GM12878 (cell line): ENCODE measurements at regions not wholly inside any gene's neighbourhood (a gene's known extent, or its start where the extent isn't known, plus 50 kb on each side); places are given as distances from the start of the nearest gene placed in this dataset.

ENCODE experiments used
- ATAC-seq: fragments of 200-7000 bp; cut with Tn5 transposase; 3 replicates; pipeline ENCODE4 v1.9.1; 2020; ENCODE audit warnings: mild to moderate bottlenecking, moderate library complexity
- BruUV-seq: library from RNA; stranded (reverse); fragments of 400-500 nt; replicated peaks from 2 replicates; lab custom pipeline; 2021; lab: Mats Ljungman, UMichigan
- CTCF ChIA-PET: fragments of 300-600 bp; sonication (Branson Sonifier 250); formaldehyde crosslinking; extraction: SDS; loops from one replicate; lab custom pipeline; 2021; ENCODE audit warnings: inconsistent platforms; lab: Yijun Ruan, JAX
- POLR2A ChIA-PET: fragments of 350-600 bp; formaldehyde crosslinking; extraction: SDS; loops from one replicate; lab custom pipeline; 2021; ENCODE audit warnings: inconsistent platforms; lab: Charles Lee
- RAD21 ChIA-PET: fragments of 300-600 bp; sonication (Branson Sonifier 250); formaldehyde crosslinking; loops from one replicate; lab custom pipeline; 2023; ENCODE audit warnings: antibody characterized with exemption; ENCODE audit not compliant: unreplicated experiment; lab: Charles Lee
- SMC1A ChIA-PET: fragments of 300-600 bp; sonication (Branson Sonifier 250); formaldehyde crosslinking; loops from one replicate; lab custom pipeline; 2023; ENCODE audit not compliant: unreplicated experiment, uncharacterized antibody; lab: Charles Lee
- DNase-seq: peaks from one replicate; pipeline ENCODE4 v3.0.0-alpha.2; 2011; ENCODE audit warnings: low read depth, low spot score
- FAIRE-seq: peaks from 3 replicates; lab custom pipeline; 2011; peaks lifted over from hg19 to GRCh38; lab: Jason Lieb, UNC
- H2AFZ ChIP-seq: 2 replicates; pipeline ENCODE4 v1.6.0; 2011; ENCODE audit warnings: low read depth, low read length, control low read depth; ENCODE audit not compliant: control insufficient read depth
- H3K27ac ChIP-seq: 2 replicates; pipeline ENCODE4 v1.5.1; 2011; ENCODE audit warnings: control low read depth; ENCODE audit not compliant: control insufficient read depth, insufficient read depth
- H3K27me3 ChIP-seq, 2 experiments: replicated peaks in 1 of 2; 2 replicates each; pipeline versions ENCODE4 v1.6.0 to v1.6.1; 2011; ENCODE audit warnings: low read length in 1 of 2; ENCODE audit not compliant: control insufficient read depth in 2 of 2, insufficient read depth in 2 of 2
- H3K36me3 ChIP-seq, 2 experiments: 2 replicates each; pipeline ENCODE4 v1.5.1; 2011; ENCODE audit warnings: low read length in 1 of 2; ENCODE audit not compliant: control insufficient read depth in 2 of 2, insufficient read depth in 2 of 2
- H3K4me1 ChIP-seq: 2 replicates; pipeline ENCODE4 v1.6.1; 2011; ENCODE audit warnings: mild to moderate bottlenecking, low read length, moderate library complexity, mixed read lengths; ENCODE audit not compliant: control insufficient read depth, insufficient read depth
- H3K4me2 ChIP-seq: 2 replicates; pipeline ENCODE4 v1.6.0; 2011; ENCODE audit warnings: control low read depth; ENCODE audit not compliant: control insufficient read depth, insufficient read depth
- H3K4me3 ChIP-seq: fragments of 200-600 bp; sonication (generic); 2 replicates; pipeline ENCODE4 v1.5.1; 2016
- H3K79me2 ChIP-seq: 2 replicates; pipeline ENCODE4 v1.6.0; 2011; ENCODE audit warnings: low read length; ENCODE audit not compliant: control insufficient read depth, insufficient read depth
- H3K9ac ChIP-seq: 2 replicates; pipeline ENCODE4 v1.8.0; 2011; ENCODE audit warnings: low read length, control low read depth, mixed read lengths; ENCODE audit not compliant: control insufficient read depth, insufficient read depth
- H3K9me3 ChIP-seq: replicated peaks from 3 replicates; pipeline ENCODE4 v1.5.1; 2011; ENCODE audit warnings: mild to moderate bottlenecking, low read length; ENCODE audit not compliant: control insufficient read depth, insufficient read depth
- H4K20me1 ChIP-seq: 2 replicates; pipeline ENCODE4 v1.6.0; 2011; ENCODE audit not compliant: control insufficient read depth, insufficient read depth
- CEBPB ChIP-seq, 2 experiments: fragments of 150-350 bp in 1 of 2; IDR thresholded peaks; 2 replicates each; pipeline ENCODE4 v1.6.1; 2012 to 2014; ENCODE audit warnings: low read depth in 2 of 2, low read length in 2 of 2, borderline replicate concordance in 1 of 2, inconsistent platforms in 1 of 2
- CEBPZ ChIP-seq: fragments of 150-350 bp; IDR thresholded peaks from 2 replicates; pipeline ENCODE4 v1.6.1; 2016; ENCODE audit warnings: low read depth, low read length
- CHD1 ChIP-seq: IDR thresholded peaks from 2 replicates; pipeline ENCODE4 v1.6.1; 2012; ENCODE audit warnings: low read depth, low read length, improper control_type of control experiment
- CTCF ChIP-seq, 3 experiments: IDR thresholded peaks in 2 of 3; conservative IDR thresholded peaks in 1 of 3; 2 replicates each; pipeline ENCODE4 v1.5.1; 2011; ENCODE audit warnings: low read depth in 3 of 3, low read length in 3 of 3, mild to moderate bottlenecking in 3 of 3, control low read depth in 2 of 3, moderate library complexity in 2 of 3, inconsistent platforms in 1 of 3, mixed read lengths in 1 of 3; ENCODE audit not compliant: control insufficient read depth in 2 of 3, insufficient read depth in 1 of 3; ENCODE audit errors: extremely low read depth in 1 of 3
- ETV6 ChIP-seq, 2 experiments: fragments of 450-650 bp in 1 of 2; IDR thresholded peaks in 1 of 2; conservative IDR thresholded peaks in 1 of 2; 2 replicates each; pipeline ENCODE4 v1.6.1; 2014; ENCODE audit warnings: antibody characterized with exemption in 1 of 2, borderline replicate concordance in 1 of 2, low read depth in 1 of 2, mild to moderate bottlenecking in 1 of 2, moderate library complexity in 1 of 2
- FOS ChIP-seq: IDR thresholded peaks from 3 replicates; pipeline ENCODE4 v1.6.1; 2011; ENCODE audit warnings: borderline replicate concordance; ENCODE audit not compliant: insufficient read length; ENCODE audit errors: extremely low read depth
- MEF2A ChIP-seq: IDR thresholded peaks from 2 replicates; pipeline ENCODE4 v1.6.1; 2011; ENCODE audit warnings: low read depth, mild to moderate bottlenecking, low read length, moderate library complexity; ENCODE audit not compliant: insufficient read depth
- MYC ChIP-seq: IDR thresholded peaks from 2 replicates; pipeline ENCODE4 v1.6.1; 2011; ENCODE audit warnings: mild to moderate bottlenecking, low read length, moderate library complexity, inconsistent platforms; ENCODE audit not compliant: insufficient read depth, insufficient replicate concordance, insufficient read length, severe bottlenecking
- NR2C1 ChIP-seq: fragments of 450-650 bp; IDR thresholded peaks from 2 replicates; pipeline ENCODE4 v1.6.1; 2017; ENCODE audit warnings: antibody characterized with exemption, mild to moderate bottlenecking, moderate library complexity
- SMAD1 ChIP-seq: fragments of 450-650 bp; IDR thresholded peaks from 2 replicates; pipeline ENCODE4 v1.6.1; 2018; ENCODE audit warnings: mild to moderate bottlenecking, low read depth; ENCODE audit not compliant: partially characterized antibody
- SPI1 ChIP-seq: IDR thresholded peaks from 2 replicates; pipeline ENCODE4 v1.6.1; 2011; ENCODE audit warnings: low read depth, mild to moderate bottlenecking, low read length, moderate library complexity, borderline replicate concordance; ENCODE audit not compliant: insufficient read depth
- SRF ChIP-seq, 2 experiments: IDR thresholded peaks; 2 replicates each; pipeline ENCODE4 v1.6.1; 2011; ENCODE audit warnings: low read depth in 2 of 2, low read length in 2 of 2, mild to moderate bottlenecking in 1 of 2, moderate library complexity in 1 of 2
- STAT3 ChIP-seq: IDR thresholded peaks from 2 replicates; pipeline ENCODE4 v1.6.1; 2011; ENCODE audit warnings: low read depth, low read length, improper control_type of control experiment
- TAF1 ChIP-seq: IDR thresholded peaks from 2 replicates; pipeline ENCODE4 v1.6.1; 2011; ENCODE audit warnings: mild to moderate bottlenecking, low read depth, low read length, borderline replicate concordance
- YY1 ChIP-seq: IDR thresholded peaks from 2 replicates; pipeline ENCODE4 v1.6.1; 2011; ENCODE audit warnings: low read depth, mild to moderate bottlenecking, low read length
- ZNF274 ChIP-seq: IDR thresholded peaks from one replicate; pipeline ENCODE4 v1.8.0; 2011; ENCODE audit not compliant: insufficient read length, insufficient read depth
- WGBS: methylation state at CpG from one replicate; pipeline ENCODE4 v1.1.6; 2016; ENCODE audit warnings: low lambda C conversion rate; ENCODE audit not compliant: insufficient replicate concordance, insufficient coverage; ENCODE audit errors: missing lambda C conversion rate; 5-methylcytosine and 5-hydroxymethylcytosine counted together
- in situ Hi-C: fragments of 300-500 bp; cut with MboI; formaldehyde crosslinking; loops from 9 replicates; pipeline ENCODE4 v1.14.3; 2018; ENCODE audit warnings: mixed read lengths
- intact Hi-C: fragments of 100-400 bp; cut with micrococcal nuclease; formaldehyde crosslinking; loops from one replicate; pipeline ENCODE4 v1.14.2; 2022; ENCODE audit not compliant: unreplicated experiment
- TF ChIP-seq, protein P1 (sequence below): IDR thresholded peaks from 2 replicates; pipeline ENCODE4 v1.6.1; 2012; ENCODE audit warnings: low read length, inconsistent platforms

DNA sequence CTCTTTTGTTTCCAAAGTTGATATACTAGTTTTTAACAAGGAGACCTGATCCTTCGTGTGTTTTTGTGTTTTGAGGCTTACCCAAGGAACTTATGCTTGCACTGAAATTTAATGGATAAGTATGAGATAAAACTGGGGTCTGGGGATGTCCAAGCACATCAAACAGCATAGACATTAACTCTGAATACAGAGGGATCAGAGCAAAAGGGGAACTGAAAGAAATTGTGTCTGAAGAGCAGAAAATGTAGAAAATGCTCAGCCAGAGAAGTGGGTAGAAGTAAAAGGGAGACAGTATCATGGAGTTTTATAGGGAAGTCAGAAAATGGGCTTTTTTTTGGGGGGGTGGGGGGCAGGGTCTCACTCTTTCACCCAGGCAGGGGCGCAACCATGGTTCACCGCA, 695.4 kb downstream of the ARAP2 start (continued):
- TF ChIP-seq ETV6 (conservative IDR thresholded peaks at IDR 0.05 in 1 of 2, IDR thresholded peaks at IDR 0.05 in 1 of 2; ENCODE audit: borderline replicate concordance in 1 of 2, low read depth in 1 of 2) = no peak
- TF ChIP-seq CEBPB (IDR thresholded peaks at IDR 0.05; ENCODE audit: borderline replicate concordance in 1 of 2, low read depth in 2 of 2, low read length in 2 of 2) = no peak
- TF ChIP-seq SPI1 = peak; percentile 89
- no peak for TF ChIP-seq FOS
- TF ChIP-seq, protein P1, sequence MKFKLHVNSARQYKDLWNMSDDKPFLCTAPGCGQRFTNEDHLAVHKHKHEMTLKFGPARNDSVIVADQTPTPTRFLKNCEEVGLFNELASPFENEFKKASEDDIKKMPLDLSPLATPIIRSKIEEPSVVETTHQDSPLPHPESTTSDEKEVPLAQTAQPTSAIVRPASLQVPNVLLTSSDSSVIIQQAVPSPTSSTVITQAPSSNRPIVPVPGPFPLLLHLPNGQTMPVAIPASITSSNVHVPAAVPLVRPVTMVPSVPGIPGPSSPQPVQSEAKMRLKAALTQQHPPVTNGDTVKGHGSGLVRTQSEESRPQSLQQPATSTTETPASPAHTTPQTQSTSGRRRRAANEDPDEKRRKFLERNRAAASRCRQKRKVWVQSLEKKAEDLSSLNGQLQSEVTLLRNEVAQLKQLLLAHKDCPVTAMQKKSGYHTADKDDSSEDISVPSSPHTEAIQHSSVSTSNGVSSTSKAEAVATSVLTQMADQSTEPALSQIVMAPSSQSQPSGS = no peak
- TF ChIP-seq ZNF274 = no peak
- no peak for TF ChIP-seq STAT3
- TF ChIP-seq YY1 = no peak

- SMC1A ChIA-PET = interaction anchor here (0.7 to 1.2 kb wide), 2 partner anchors 9 to 14 kb away, joined by 3 read pairs; no protein-coding TSS in a partner anchor
- H3K9ac ChIP-seq = no peak overlapping the region
- H3K4me3 ChIP-seq = no peak overlapping the region
- H4K20me1 ChIP-seq = no peaks in the 10 kb centered on the region
- H3K79me2 ChIP-seq = no peaks in the 10 kb centered on the region
- no TSS peak for BruUV-seq
- H3K9me3 ChIP-seq = no peaks in the 10 kb centered on the region
- FAIRE-seq = no peak
- no peaks in the 10 kb centered on the region for H3K36me3 ChIP-seq
- no peak overlapping the region for H2AFZ ChIP-seq
- in situ Hi-C loops (no loop called here), intact Hi-C loops (no loop called here)
- POLR2A ChIA-PET = no interaction called here
- no peak for DNase-seq
- no peak for ATAC-seq
- RAD21 ChIA-PET = no interaction called here
- H3K27ac ChIP-seq = no peak overlapping the region
- no peaks in the 10 kb centered on the region for H3K27me3 ChIP-seq
- no peaks in the 10 kb centered on the region for H3K4me1 ChIP-seq
- CTCF ChIA-PET = interaction anchor here (0.6 kb wide), 1 partner anchor 108 kb away, joined by 3 read pairs; no protein-coding TSS in a partner anchor
- H3K4me2 ChIP-seq = no peak overlapping the region
- WGBS = 40% methylated on average over 1 of the region's 1 CpG
- TF ChIP-seq CTCF (IDR thresholded peaks at IDR 0.05 in 2 of 3, conservative IDR thresholded peaks at IDR 0.05 in 1 of 3; ENCODE audit: control insufficient read depth in 2 of 3, extremely low read depth in 1 of 3, insufficient read depth in 1 of 3, low read depth in 3 of 3, low read length in 3 of 3) (no peak), CHD1 (no peak), CEBPZ (no peak), SMAD1 (no peak), NR2C1 (no peak), TAF1 (no peak), MEF2A (no peak), MYC (no peak), SRF (IDR thresholded peaks at IDR 0.05; ENCODE audit: low read depth in 2 of 2, low read length in 2 of 2) (no peak)
These were observed 687.9 kb downstream of the ARAP2 start for GRCh38 chr4:35556387-35556786.
